OCI-LY1 (cell line): ENCODE measurements at regions not wholly inside any gene's neighbourhood (a gene's known extent, or its start where the extent isn't known, plus 50 kb on each side); places are given as distances from the start of the nearest gene placed in this dataset.

Experiments used
- H2AFZ ChIP-seq: fragments of 200-600 bp; sonication (generic), shearing (Covaris generic); 2 replicates; pipeline ENCODE4 v1.6.0; 2014; ENCODE audit warnings: antibody characterized with exemption, mild to moderate bottlenecking, low read length
- H3F3A ChIP-seq: fragments of 200-600 bp; sonication (generic), shearing (Covaris generic); 2 replicates; pipeline ENCODE4 v1.6.0; 2014; ENCODE audit warnings: mild to moderate bottlenecking, antibody characterized with exemption, low read length, moderate library complexity; ENCODE audit not compliant: insufficient read depth
- H3K27ac ChIP-seq: fragments of 200-600 bp; sonication (generic); 2 replicates; pipeline ENCODE4 v1.5.1; 2014; ENCODE audit warnings: low read length, mixed run types, mild to moderate bottlenecking, low read depth; ENCODE audit not compliant: poor library complexity, severe bottlenecking
- H3K27me3 ChIP-seq: fragments of 200-600 bp; sonication (generic); 2 replicates; pipeline ENCODE4 v1.6.0; 2014; ENCODE audit warnings: antibody characterized with exemption, mild to moderate bottlenecking, low read length, moderate library complexity; ENCODE audit not compliant: insufficient read depth
- H3K36me3 ChIP-seq: fragments of 200-600 bp; sonication (generic); 2 replicates; pipeline ENCODE4 v1.6.1; 2014; ENCODE audit warnings: mild to moderate bottlenecking, antibody characterized with exemption, low read length, moderate library complexity, mixed read lengths; ENCODE audit not compliant: insufficient read depth
- H3K4me1 ChIP-seq: fragments of 200-600 bp; sonication (generic); 2 replicates; pipeline ENCODE4 v1.5.1; 2014; ENCODE audit warnings: mild to moderate bottlenecking, low read length, moderate library complexity; ENCODE audit not compliant: insufficient read depth, severe bottlenecking
- H3K4me2 ChIP-seq: fragments of 200-600 bp; sonication (generic), shearing (Covaris generic); 2 replicates; pipeline ENCODE4 v1.6.1; 2014; ENCODE audit warnings: low read length
- H3K4me3 ChIP-seq: fragments of 200-600 bp; sonication (generic); 2 replicates; pipeline ENCODE4 v1.5.1; 2014; ENCODE audit warnings: low read length, low read depth, mild to moderate bottlenecking, mixed read lengths; ENCODE audit not compliant: poor library complexity, severe bottlenecking
- H3K79me2 ChIP-seq: fragments of 200-600 bp; shearing (Covaris generic); 2 replicates; pipeline ENCODE4 v1.6.1; 2016; ENCODE audit warnings: mixed run types, low read length, mixed read lengths; ENCODE audit not compliant: insufficient read depth
- H3K9ac ChIP-seq: fragments of 200-600 bp; sonication (generic), shearing (Covaris generic); 2 replicates; pipeline ENCODE4 v1.6.1; 2014; ENCODE audit warnings: mild to moderate bottlenecking, low read length, mixed read lengths
- H3K9me2 ChIP-seq: fragments of 200-600 bp; sonication (generic), shearing (Covaris generic); 2 replicates; pipeline ENCODE4 v1.6.1; 2014; ENCODE audit warnings: low read depth, mild to moderate bottlenecking, low read length, mixed read lengths
- H3K9me3 ChIP-seq: fragments of 200-600 bp; shearing (Covaris generic); 2 replicates; pipeline ENCODE4 v1.6.1; 2014; ENCODE audit warnings: low read length, mixed read lengths
- H4K20me1 ChIP-seq: fragments of 200-600 bp; sonication (generic), shearing (Covaris generic); 2 replicates; pipeline ENCODE4 v1.6.0; 2016; ENCODE audit warnings: mild to moderate bottlenecking, low read length; ENCODE audit not compliant: insufficient read depth
- EZH2 ChIP-seq: fragments of 200-600 bp; sonication (generic), shearing (Covaris generic); IDR thresholded peaks from 2 replicates; pipeline ENCODE4 v1.8.0; 2017; ENCODE audit warnings: borderline replicate concordance, mixed run types, mild to moderate bottlenecking, antibody characterized with exemption, low read length, moderate library complexity, mixed read lengths
- TF ChIP-seq, protein P1 (sequence below): fragments of 200-600 bp; sonication (generic), shearing (Covaris generic); IDR thresholded peaks from 2 replicates; pipeline ENCODE4 v1.5.1; 2017; ENCODE audit warnings: mild to moderate bottlenecking, antibody characterized with exemption, low read length, moderate library complexity, mixed read lengths

- Histone ChIP-seq H2AFZ (no peak overlapping the region), H3K4me1 (no peaks in the 10 kb centered on the region), H3F3A (no peaks in the 10 kb centered on the region), H3K27ac (no peak overlapping the region), H3K79me2 (no peaks in the 10 kb centered on the region), H3K9me2 (no peaks in the 10 kb centered on the region), H3K9ac (no peak overlapping the region), H3K4me3 (no peak overlapping the region), H3K9me3 (no peaks in the 10 kb centered on the region), H3K27me3 (no peaks in the 10 kb centered on the region), H4K20me1 (no peaks in the 10 kb centered on the region), H3K36me3 (no peaks in the 10 kb centered on the region), H3K4me2 (no peak overlapping the region)
- TF ChIP-seq, protein P1, sequence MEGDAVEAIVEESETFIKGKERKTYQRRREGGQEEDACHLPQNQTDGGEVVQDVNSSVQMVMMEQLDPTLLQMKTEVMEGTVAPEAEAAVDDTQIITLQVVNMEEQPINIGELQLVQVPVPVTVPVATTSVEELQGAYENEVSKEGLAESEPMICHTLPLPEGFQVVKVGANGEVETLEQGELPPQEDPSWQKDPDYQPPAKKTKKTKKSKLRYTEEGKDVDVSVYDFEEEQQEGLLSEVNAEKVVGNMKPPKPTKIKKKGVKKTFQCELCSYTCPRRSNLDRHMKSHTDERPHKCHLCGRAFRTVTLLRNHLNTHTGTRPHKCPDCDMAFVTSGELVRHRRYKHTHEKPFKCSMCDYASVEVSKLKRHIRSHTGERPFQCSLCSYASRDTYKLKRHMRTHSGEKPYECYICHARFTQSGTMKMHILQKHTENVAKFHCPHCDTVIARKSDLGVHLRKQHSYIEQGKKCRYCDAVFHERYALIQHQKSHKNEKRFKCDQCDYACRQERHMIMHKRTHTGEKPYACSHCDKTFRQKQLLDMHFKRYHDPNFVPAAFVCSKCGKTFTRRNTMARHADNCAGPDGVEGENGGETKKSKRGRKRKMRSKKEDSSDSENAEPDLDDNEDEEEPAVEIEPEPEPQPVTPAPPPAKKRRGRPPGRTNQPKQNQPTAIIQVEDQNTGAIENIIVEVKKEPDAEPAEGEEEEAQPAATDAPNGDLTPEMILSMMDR, result no peak
- TF ChIP-seq EZH2, result no peak
Observed at GRCh38 chr3:4151859-4152258, 151.3 kb upstream of the SETMAR start.

GRCh38 chr3:4153771-4154170 is 149.4 kb upstream of the SETMAR start:
- no peak overlapping the region for H3K4me3 ChIP-seq
- H3K4me2 ChIP-seq, result no peak overlapping the region
- H3K36me3 ChIP-seq, result no peaks in the 10 kb centered on the region

DNA sequence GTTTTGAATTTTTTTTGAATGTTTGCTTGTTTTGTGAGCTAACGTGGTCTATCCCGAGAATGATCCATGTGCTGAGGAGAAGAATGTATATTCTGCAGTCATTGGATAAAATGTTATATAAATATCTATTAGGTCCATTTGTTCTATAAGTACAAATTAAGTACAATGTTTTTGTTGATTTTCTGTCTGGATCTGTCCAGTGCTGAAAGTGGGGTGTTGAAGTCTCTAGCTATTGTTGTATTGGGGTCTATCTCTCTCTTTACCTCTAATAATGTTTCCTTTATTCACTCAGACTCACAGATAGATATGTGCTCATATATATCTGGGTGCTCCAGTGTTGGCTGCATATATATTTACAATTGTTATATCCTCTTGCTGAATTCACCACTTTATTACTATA is 144.8 kb upstream of the SETMAR start:
- H3K79me2 ChIP-seq, result no peaks in the 10 kb centered on the region
- no peak for TF ChIP-seq EZH2
- TF ChIP-seq, protein P1, result no peak
- H3K36me3 ChIP-seq, result no peaks in the 10 kb centered on the region

More at GRCh38 chr3:4153771-4154170, 149.4 kb upstream of the SETMAR start:
- Histone ChIP-seq H3K9me3 (no peaks in the 10 kb centered on the region), H4K20me1 (no peaks in the 10 kb centered on the region), H3K27me3 (no peaks in the 10 kb centered on the region), H3K9me2 (no peaks in the 10 kb centered on the region), H3K79me2 (no peaks in the 10 kb centered on the region), H3F3A (no peaks in the 10 kb centered on the region), H3K4me1 (no peaks in the 10 kb centered on the region), H3K9ac (no peak overlapping the region), H3K27ac (no peak overlapping the region), H2AFZ (no peak overlapping the region)
- TF ChIP-seq EZH2, result no peak
- TF ChIP-seq, protein P1, result no peak

More for the DNA sequence above, 144.8 kb upstream of the SETMAR start:
- Histone ChIP-seq H2AFZ (no peak overlapping the region), H3K4me1 (no peaks in the 10 kb centered on the region), H3F3A (no peaks in the 10 kb centered on the region), H3K9ac (no peak overlapping the region), H3K27me3 (no peaks in the 10 kb centered on the region), H3K9me2 (no peaks in the 10 kb centered on the region), H4K20me1 (no peaks in the 10 kb centered on the region), H3K4me3 (no peak overlapping the region), H3K4me2 (no peak overlapping the region), H3K9me3 (no peaks in the 10 kb centered on the region), H3K27ac (no peak overlapping the region)
